ENCODE measurements at regions not wholly inside any gene's neighbourhood (a gene's known extent, or its start where the extent isn't known, plus 50 kb on each side); places are given as distances from the start of the nearest gene placed in this dataset.

DNA sequence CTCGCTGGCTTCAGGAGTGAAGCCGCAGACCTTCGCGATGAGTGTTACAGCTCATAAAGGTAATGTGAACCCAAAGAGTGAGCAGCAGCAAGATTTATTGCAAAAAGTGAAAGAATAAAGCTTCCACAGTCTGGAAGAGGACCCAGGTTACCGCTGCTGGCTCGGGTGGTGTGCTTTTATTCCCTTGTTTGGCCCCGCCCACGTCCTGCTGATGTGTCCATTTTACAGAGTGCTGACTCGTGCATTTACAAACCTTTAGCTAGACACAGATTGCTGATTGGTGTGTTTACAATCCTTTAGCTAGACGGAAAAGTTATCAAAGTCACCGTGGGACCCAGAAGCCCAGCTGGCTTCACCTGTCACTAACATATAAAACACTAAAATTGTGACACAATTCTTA is 1464.5 kb downstream of the ZPLD1 start:
- TF ChIP-seq, protein P1, sequence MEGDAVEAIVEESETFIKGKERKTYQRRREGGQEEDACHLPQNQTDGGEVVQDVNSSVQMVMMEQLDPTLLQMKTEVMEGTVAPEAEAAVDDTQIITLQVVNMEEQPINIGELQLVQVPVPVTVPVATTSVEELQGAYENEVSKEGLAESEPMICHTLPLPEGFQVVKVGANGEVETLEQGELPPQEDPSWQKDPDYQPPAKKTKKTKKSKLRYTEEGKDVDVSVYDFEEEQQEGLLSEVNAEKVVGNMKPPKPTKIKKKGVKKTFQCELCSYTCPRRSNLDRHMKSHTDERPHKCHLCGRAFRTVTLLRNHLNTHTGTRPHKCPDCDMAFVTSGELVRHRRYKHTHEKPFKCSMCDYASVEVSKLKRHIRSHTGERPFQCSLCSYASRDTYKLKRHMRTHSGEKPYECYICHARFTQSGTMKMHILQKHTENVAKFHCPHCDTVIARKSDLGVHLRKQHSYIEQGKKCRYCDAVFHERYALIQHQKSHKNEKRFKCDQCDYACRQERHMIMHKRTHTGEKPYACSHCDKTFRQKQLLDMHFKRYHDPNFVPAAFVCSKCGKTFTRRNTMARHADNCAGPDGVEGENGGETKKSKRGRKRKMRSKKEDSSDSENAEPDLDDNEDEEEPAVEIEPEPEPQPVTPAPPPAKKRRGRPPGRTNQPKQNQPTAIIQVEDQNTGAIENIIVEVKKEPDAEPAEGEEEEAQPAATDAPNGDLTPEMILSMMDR (IDR thresholded peaks at IDR 0.05), result no peak
- TF ChIP-seq POLR2A (IDR thresholded peaks at IDR 0.05), result no peak
